COR-L47 (cell line): ENCODE measurements at regions not wholly inside any gene's neighbourhood (a gene's known extent, or its start where the extent isn't known, plus 50 kb on each side); places are given as distances from the start of the nearest gene placed in this dataset.

Source experiments
- DNase-seq: peaks from one replicate; lab custom pipeline; 2025; lab: John Stamatoyannopoulos, UW

- no peak for DNase-seq
These were observed 58.8 kb downstream of the SPRY1 start for GRCh38 chr4:123455360-123455759.

GRCh38 chr4:123462007-123462406 is 65.4 kb downstream of the SPRY1 start:
- DNase-seq, result no peak

- no peak for DNase-seq
These were observed 67.3 kb downstream of the SPRY1 start for GRCh38 chr4:123463869-123464268.

GRCh38 chr4:123465416-123465815 is 68.8 kb downstream of the SPRY1 start:
- DNase-seq, result no peak

- no peak for DNase-seq
These were observed 69.6 kb downstream of the SPRY1 start for GRCh38 chr4:123466080-123466785.

GRCh38 chr4:123468479-123469031 is 72.0 kb downstream of the SPRY1 start:
- no peak for DNase-seq

- DNase-seq, result no peak
These were observed 72.7 kb downstream of the SPRY1 start for GRCh38 chr4:123469245-123469644.

GRCh38 chr4:123469696-123470095 is 73.1 kb downstream of the SPRY1 start:
- DNase-seq, result no peak

GRCh38 chr4:123470640-123471039 is 74.0 kb downstream of the SPRY1 start:
- DNase-seq, result no peak

- DNase-seq, result no peak
These were observed 75.2 kb downstream of the SPRY1 start for GRCh38 chr4:123471655-123472369.

GRCh38 chr4:123474817-123475216 is 78.2 kb downstream of the SPRY1 start:
- DNase-seq, result no peak

- no peak for DNase-seq
These were observed 79.5 kb downstream of the SPRY1 start for GRCh38 chr4:123476089-123476488.

GRCh38 chr4:123477711-123478209 is 81.2 kb downstream of the SPRY1 start:
- DNase-seq, result no peak

- no peak for DNase-seq
These were observed 82.3 kb downstream of the SPRY1 start for GRCh38 chr4:123478859-123479345.

GRCh38 chr4:123479944-123480343 is 83.3 kb downstream of the SPRY1 start:
- no peak for DNase-seq

GRCh38 chr4:123480706-123481418 is 84.3 kb downstream of the SPRY1 start:
- no peak for DNase-seq

GRCh38 chr4:123481717-123482116 is 85.1 kb downstream of the SPRY1 start:
- DNase-seq, result no peak

GRCh38 chr4:123484291-123484926 is 87.8 kb downstream of the SPRY1 start:
- DNase-seq, result peak; percentile 8

GRCh38 chr4:123485601-123486000 is 89.0 kb downstream of the SPRY1 start:
- DNase-seq, result no peak

GRCh38 chr4:123488916-123489315 is 92.3 kb downstream of the SPRY1 start:
- no peak for DNase-seq

- DNase-seq, result no peak
These were observed 98.9 kb downstream of the SPRY1 start for GRCh38 chr4:123495530-123495929.

- DNase-seq, result no peak
These were observed 99.8 kb downstream of the SPRY1 start for GRCh38 chr4:123496421-123496820.
